ENCODE measurements at regions not wholly inside any gene's neighbourhood (a gene's known extent, or its start where the extent isn't known, plus 50 kb on each side); places are given as distances from the start of the nearest gene placed in this dataset.
"Not testable (repeated sequence)": the region's sequence is repeated elsewhere in the genome, so short reads cannot be mapped to it uniquely, and the experiment has no call there.

DNA sequence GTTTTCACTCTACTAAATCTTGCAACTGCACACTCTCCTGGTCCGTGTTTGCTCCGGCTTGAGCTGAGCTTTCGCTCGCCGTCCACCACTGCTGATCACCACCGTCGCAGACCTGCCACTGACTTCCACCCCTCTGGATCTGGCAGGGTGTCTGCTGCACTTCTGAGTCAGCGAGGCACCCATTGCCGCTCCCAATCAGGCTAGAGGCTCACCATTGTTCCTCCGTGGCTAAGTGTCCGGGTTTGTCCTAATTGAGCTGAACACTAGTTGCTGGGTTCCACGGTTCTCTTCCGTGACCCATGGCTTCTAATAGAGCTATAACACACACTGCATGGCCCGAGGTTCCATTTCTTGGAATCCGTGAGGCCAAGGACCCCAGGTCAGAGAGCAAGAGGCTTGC, 98.6 kb upstream of the GPR6 start:
- Histone ChIP-seq H3K79me2 (ENCODE audit: control insufficient read depth, insufficient read depth, low read length) (no peaks in the 10 kb centered on the region), H3K27me3 (replicated peaks in 1 of 4; ENCODE audit: control extremely low read depth in 1 of 4, control insufficient read depth in 3 of 4, insufficient read depth in 4 of 4, low read length in 3 of 4) (no peaks in the 10 kb centered on the region), H4K20me1 (ENCODE audit: control insufficient read depth, insufficient read depth, low read length, poor library complexity, severe bottlenecking) (no peaks in the 10 kb centered on the region), H3K36me3 (replicated peaks in 1 of 2; ENCODE audit: control extremely low read depth in 1 of 2, control insufficient read depth in 1 of 2, extremely low read depth in 1 of 2, insufficient read depth in 2 of 2, low read length in 1 of 2) (no peaks in the 10 kb centered on the region), H2AFZ (ENCODE audit: insufficient read depth, low read depth, low read length, poor library complexity, severe bottlenecking) (no peak overlapping the region), H3K27ac (ENCODE audit: low read length in 2 of 2) (no peak overlapping the region), H3K4me2 (replicated peaks; ENCODE audit: low read depth, low read length, poor library complexity, severe bottlenecking) (no peak overlapping the region), H3K9ac (ENCODE audit: low read length) (no peak overlapping the region), H3K4me3 (ENCODE audit: control extremely low read depth in 1 of 5, extremely low read depth in 1 of 5, insufficient read depth in 1 of 5, low read depth in 2 of 5, low read length in 4 of 5) (no peak overlapping the region), H3K4me1 (ENCODE audit: control insufficient read depth in 2 of 2, insufficient read depth in 2 of 2, low read length in 2 of 2) (no peaks in the 10 kb centered on the region), H3K9me3 (ENCODE audit: control extremely low read depth in 1 of 3, control insufficient read depth in 2 of 3, insufficient read depth in 1 of 3, low read length in 2 of 3) (peaks cover 0 to 8% (median 3%) of the 10 kb centered on the region in 3 donors)
- Mint-ChIP-seq H3K4me3 (no peak overlapping the region), H3K27me3 (peaks cover 26% of the 10 kb centered on the region), H3K27ac (no peak overlapping the region), H3K9me3 (ENCODE audit: insufficient read depth) (peaks cover 4% of the 10 kb centered on the region), H3K4me1 (no peaks in the 10 kb centered on the region)
- ATAC-seq (ENCODE audit: low read depth) (no peak), DNase-seq (no peak)
- intact Hi-C loops (cut with micrococcal nuclease) = no loop called here
- ChIA-PET POLR2A (no interaction called here), CTCF (interaction anchor here (0.7 kb wide), 1 partner anchor 130 kb away, joined by 5 read pairs; no protein-coding TSS in a partner anchor)
- TF ChIP-seq, protein P1, sequence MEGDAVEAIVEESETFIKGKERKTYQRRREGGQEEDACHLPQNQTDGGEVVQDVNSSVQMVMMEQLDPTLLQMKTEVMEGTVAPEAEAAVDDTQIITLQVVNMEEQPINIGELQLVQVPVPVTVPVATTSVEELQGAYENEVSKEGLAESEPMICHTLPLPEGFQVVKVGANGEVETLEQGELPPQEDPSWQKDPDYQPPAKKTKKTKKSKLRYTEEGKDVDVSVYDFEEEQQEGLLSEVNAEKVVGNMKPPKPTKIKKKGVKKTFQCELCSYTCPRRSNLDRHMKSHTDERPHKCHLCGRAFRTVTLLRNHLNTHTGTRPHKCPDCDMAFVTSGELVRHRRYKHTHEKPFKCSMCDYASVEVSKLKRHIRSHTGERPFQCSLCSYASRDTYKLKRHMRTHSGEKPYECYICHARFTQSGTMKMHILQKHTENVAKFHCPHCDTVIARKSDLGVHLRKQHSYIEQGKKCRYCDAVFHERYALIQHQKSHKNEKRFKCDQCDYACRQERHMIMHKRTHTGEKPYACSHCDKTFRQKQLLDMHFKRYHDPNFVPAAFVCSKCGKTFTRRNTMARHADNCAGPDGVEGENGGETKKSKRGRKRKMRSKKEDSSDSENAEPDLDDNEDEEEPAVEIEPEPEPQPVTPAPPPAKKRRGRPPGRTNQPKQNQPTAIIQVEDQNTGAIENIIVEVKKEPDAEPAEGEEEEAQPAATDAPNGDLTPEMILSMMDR (IDR thresholded peaks at IDR 0.05) = no peak
- no peak for TF ChIP-seq EZH2 (IDR thresholded peaks at IDR 0.05; ENCODE audit: borderline replicate concordance, insufficient read depth, low read depth, low read length, poor library complexity, severe bottlenecking)
- 98% methylated on average over 15 of the region's 15 CpGs for WGBS (ENCODE audit: insufficient coverage)

DNA sequence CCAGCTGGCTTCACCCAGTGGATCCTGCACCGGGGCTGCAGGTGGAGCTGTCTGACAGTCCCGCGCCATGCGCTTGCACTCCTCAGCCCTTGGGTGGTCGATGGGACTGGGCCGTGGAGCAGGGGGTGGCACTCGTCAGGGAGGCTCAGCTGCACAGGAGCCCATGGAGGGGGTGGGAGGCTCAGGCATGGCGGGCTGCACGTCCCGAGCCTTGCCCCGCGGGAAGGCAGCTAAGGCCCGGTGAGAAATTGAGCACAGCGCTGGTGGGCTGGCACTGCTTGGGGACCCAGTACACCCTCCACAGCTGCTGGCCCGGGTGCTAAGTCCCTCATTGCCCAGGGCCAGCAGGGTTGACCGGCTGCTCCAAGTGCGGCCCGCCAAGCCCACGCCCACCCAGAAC, 97.0 kb upstream of the GPR6 start:
- H3K4me1 Mint-ChIP-seq; H2AFZ ChIP-seq (ENCODE audit: insufficient read depth, low read depth, low read length, poor library complexity, severe bottlenecking); H3K9me3 ChIP-seq (ENCODE audit: control extremely low read depth in 1 of 3, control insufficient read depth in 2 of 3, insufficient read depth in 1 of 3, low read length in 2 of 3); H3K79me2 ChIP-seq (ENCODE audit: control insufficient read depth, insufficient read depth, low read length); H3K4me3 Mint-ChIP-seq; H3K9me3 Mint-ChIP-seq (ENCODE audit: insufficient read depth); H3K27ac Mint-ChIP-seq; H3K27me3 ChIP-seq (replicated peaks in 1 of 4; ENCODE audit: control extremely low read depth in 1 of 4, control insufficient read depth in 3 of 4, insufficient read depth in 4 of 4, low read length in 3 of 4); intact Hi-C loops (cut with micrococcal nuclease); H3K4me2 ChIP-seq (replicated peaks; ENCODE audit: low read depth, low read length, poor library complexity, severe bottlenecking); H3K4me1 ChIP-seq (ENCODE audit: control insufficient read depth in 2 of 2, insufficient read depth in 2 of 2, low read length in 2 of 2); ATAC-seq (ENCODE audit: low read depth); H3K36me3 ChIP-seq (replicated peaks in 1 of 2; ENCODE audit: control extremely low read depth in 1 of 2, control insufficient read depth in 1 of 2, extremely low read depth in 1 of 2, insufficient read depth in 2 of 2, low read length in 1 of 2); CTCF ChIA-PET; H3K27ac ChIP-seq (ENCODE audit: low read length in 2 of 2); DNase-seq; H3K4me3 ChIP-seq (ENCODE audit: control extremely low read depth in 1 of 5, extremely low read depth in 1 of 5, insufficient read depth in 1 of 5, low read depth in 2 of 5, low read length in 4 of 5); H3K9ac ChIP-seq (ENCODE audit: low read length); POLR2A ChIA-PET; H4K20me1 ChIP-seq (ENCODE audit: control insufficient read depth, insufficient read depth, low read length, poor library complexity, severe bottlenecking): not testable (repeated sequence)
- peaks cover 26% of the 10 kb centered on the region for H3K27me3 Mint-ChIP-seq
- WGBS (ENCODE audit: insufficient coverage) = 88% methylated on average over 19 of the region's 19 CpGs

DNA sequence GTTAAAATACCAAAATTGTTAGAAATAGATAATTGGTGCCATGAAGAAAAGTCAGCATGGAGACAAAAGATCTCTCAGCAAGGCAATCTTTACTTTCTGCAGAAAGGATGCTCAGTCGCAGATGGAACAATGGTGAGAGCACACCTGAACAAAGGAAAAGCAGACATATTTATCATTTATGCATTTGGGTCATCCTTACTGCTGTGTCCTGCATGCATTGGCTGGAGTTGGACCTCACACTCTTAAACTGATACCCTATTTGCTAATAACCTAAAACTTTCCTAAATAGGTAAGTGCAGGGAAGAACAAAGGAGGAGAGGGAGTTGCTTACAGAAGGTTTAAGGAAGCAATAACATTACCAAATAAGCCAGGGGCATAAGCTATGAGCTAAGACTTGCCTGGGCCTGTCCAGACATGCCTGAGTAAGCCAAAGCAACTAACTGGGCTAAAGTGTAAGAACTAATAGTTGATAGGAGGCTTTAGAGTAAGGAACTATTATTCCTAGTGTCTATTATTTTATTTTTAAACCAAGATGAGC, 96.1 kb upstream of the GPR6 start:
- H2AFZ ChIP-seq (ENCODE audit: insufficient read depth, low read depth, low read length, poor library complexity, severe bottlenecking) = not testable (repeated sequence)

More for the DNA sequence above, 96.1 kb upstream of the GPR6 start:
- H3K4me1 Mint-ChIP-seq; H3K4me1 ChIP-seq (ENCODE audit: control insufficient read depth in 2 of 2, insufficient read depth in 2 of 2, low read length in 2 of 2); H3K9ac ChIP-seq (ENCODE audit: low read length); intact Hi-C loops (cut with micrococcal nuclease); H3K4me3 ChIP-seq (ENCODE audit: control extremely low read depth in 1 of 5, extremely low read depth in 1 of 5, insufficient read depth in 1 of 5, low read depth in 2 of 5, low read length in 4 of 5); H3K27ac Mint-ChIP-seq; H3K79me2 ChIP-seq (ENCODE audit: control insufficient read depth, insufficient read depth, low read length); ATAC-seq (ENCODE audit: low read depth); H3K36me3 ChIP-seq (replicated peaks in 1 of 2; ENCODE audit: control extremely low read depth in 1 of 2, control insufficient read depth in 1 of 2, extremely low read depth in 1 of 2, insufficient read depth in 2 of 2, low read length in 1 of 2); H3K4me3 Mint-ChIP-seq; H3K27ac ChIP-seq (ENCODE audit: low read length in 2 of 2); H3K4me2 ChIP-seq (replicated peaks; ENCODE audit: low read depth, low read length, poor library complexity, severe bottlenecking); DNase-seq; H4K20me1 ChIP-seq (ENCODE audit: control insufficient read depth, insufficient read depth, low read length, poor library complexity, severe bottlenecking); H3K27me3 ChIP-seq (replicated peaks in 1 of 4; ENCODE audit: control extremely low read depth in 1 of 4, control insufficient read depth in 3 of 4, insufficient read depth in 4 of 4, low read length in 3 of 4); CTCF ChIA-PET; H3K9me3 ChIP-seq (ENCODE audit: control extremely low read depth in 1 of 3, control insufficient read depth in 2 of 3, insufficient read depth in 1 of 3, low read length in 2 of 3); H3K9me3 Mint-ChIP-seq (ENCODE audit: insufficient read depth): not testable (repeated sequence)
- POLR2A ChIA-PET = interaction anchor here (0.6 kb wide), 1 partner anchor 1380 kb away, joined by 3 read pairs; no protein-coding TSS in a partner anchor
- WGBS (ENCODE audit: insufficient coverage) = 100% methylated on average over 1 of the region's 1 CpG
- H3K27me3 Mint-ChIP-seq = peaks cover 22% of the 10 kb centered on the region
